Superior temporal gyrus (tissue), 1 donor: ENCODE measurements at regions not wholly inside any gene's neighbourhood (a gene's known extent, or its start where the extent isn't known, plus 50 kb on each side); places are given as distances from the start of the nearest gene placed in this dataset.

Source experiments
- DNase-seq: peaks from one replicate; pipeline ENCODE4 v3.0.0-alpha.2; 2016; ENCODE audit errors: extremely low spot score

DNA sequence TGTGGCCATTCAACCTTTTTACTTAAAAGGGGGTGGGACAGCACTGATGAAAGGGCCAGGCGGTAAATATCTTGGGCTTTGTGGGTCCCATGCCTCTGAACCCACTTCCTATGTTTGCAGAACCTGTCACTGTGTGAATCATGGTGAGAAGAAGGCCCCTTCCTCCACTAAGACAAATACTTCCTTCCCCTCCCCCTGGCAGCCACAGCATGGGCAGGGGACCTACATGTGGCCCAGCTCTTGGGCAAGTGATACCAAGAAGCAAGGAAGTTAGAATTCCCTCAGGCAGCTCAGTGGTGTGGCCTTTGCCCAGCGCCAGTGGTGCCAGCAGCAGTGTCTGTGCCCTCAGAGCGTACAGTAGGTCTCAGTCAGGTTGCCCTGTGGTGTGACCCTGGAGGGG, 168.6 kb downstream of the TRIM33 start:
- no peak for DNase-seq

DNA sequence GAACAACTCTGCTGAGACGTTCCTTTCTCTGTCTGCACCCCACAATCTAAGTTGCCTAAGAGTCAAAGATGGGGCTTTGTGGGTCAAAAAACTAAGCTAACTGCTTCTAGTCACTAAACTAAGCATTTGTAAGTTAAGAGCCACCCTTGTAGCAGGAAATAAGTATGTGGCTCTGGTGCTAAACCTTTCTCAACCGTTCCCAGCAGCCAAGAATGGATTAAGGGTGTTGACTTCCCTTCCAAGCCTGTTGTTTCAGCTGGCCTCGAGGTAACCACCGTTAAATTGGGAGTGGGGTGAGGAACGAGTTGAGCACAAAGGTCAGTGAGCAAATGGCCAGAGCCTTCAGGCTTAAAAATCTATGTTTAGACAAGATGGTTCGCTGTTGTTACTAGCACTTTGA, 169.1 kb downstream of the TRIM33 start:
- no peak for DNase-seq

DNA sequence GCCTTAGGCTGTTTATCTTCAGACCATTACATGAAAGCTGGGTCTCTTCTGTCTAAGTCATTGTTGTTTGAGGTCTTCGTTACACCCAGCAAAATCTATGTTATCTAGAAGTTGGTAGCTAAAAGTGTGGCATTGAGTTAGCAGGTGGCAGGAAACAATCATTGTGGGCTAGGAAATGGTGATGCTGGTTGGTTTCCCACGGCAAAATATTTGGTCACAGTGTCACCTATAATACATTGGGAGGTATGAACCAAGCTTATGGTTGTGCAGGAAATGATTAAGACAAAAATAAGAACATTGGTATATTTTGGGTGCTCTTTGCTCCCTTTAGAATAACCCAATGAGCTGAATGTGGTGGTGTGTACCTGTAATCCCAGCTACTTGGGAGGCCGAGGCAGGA, 169.7 kb downstream of the TRIM33 start:
- DNase-seq, result no peak

DNA sequence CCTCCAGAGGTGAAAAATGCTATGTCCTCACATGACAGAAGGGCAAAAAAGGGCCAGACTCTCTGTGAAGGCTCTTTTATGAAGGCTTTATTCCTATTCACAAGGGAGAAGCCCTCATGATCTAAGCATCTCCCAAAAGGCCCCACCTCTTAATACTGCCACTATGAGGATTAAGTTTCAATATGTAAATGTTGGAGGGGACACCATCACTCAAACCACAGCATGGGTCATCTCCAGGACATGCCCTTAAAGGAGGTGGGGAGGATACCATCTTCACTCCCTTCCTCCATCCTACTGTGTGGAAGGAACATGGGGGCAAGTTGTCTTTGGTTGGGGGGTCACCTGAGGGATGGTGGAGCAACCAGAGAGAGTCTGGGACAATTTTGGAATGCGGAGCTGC, 170.1 kb downstream of the TRIM33 start:
- DNase-seq, result no peak

DNA sequence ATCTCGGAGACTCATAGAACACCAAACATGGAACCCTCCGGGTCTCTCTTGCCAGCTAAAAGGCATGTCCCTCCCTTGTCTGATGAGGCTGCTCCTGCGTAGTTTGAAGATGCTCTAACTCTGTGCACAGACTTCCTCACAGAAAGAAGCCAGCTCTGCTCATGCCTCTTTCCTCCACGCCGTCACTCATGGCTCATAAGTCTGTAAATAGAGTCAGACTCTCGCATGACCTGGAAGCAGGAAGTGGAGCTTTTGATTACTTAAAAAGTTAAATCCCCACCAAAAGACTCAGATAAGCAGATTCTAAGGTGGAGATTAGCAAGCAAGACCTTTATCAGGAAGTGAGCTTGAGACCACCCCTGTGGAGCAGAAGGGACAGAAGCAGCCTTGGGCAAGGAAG, 171.6 kb downstream of the TRIM33 start:
- no peak for DNase-seq

DNA sequence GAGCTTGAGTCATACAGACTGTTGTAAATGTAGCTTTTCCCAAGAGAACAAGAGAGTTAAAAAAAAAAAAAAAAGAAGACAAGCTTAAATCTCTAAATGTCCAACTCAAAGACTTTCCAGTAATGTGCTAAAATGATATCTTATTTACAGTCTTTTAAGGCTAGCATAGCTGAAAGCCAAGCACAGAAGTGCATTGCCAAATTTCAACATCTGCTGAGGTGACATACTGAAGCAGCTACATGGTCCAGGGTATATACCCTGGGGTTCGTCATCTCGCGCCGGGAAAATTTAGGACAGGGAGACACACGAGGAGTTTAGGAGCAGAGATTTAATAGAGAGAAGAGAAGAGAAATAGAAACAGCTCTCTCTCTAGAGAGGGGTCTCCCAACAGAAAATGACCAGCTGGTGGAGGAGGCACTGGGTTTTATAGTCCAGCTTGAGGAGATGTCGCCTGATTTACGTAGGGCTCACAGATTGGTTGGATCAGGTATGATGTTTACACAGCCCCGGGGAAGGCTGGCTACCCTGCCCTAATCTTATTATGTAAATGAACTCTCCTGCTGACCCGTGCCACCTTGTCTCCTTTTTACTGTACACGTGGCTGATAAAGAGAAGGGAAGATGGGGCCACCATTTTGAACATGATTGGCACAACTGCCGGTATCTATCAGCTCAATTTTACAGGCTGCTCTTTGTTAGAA, 172.7 kb downstream of the TRIM33 start:
- DNase-seq, result no peak

DNA sequence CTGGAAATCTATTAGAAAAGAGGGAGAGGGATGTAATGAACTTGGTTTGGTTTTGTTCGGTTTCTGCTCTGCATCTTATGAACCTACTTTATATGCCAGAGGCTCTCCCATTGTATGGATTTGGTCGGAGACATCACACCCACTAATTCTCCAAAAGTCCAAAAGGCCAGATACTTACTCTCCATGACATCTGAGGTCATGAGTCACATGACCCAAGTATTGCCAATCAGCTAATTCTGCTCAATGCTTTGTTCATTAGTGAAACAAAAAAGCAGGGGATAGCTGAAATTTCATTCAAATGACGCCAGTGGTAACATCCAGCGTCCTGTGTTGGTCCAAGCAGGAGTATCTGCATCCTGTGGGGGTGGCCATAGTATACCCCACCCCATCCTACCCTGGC, 173.6 kb downstream of the TRIM33 start:
- no peak for DNase-seq

DNA sequence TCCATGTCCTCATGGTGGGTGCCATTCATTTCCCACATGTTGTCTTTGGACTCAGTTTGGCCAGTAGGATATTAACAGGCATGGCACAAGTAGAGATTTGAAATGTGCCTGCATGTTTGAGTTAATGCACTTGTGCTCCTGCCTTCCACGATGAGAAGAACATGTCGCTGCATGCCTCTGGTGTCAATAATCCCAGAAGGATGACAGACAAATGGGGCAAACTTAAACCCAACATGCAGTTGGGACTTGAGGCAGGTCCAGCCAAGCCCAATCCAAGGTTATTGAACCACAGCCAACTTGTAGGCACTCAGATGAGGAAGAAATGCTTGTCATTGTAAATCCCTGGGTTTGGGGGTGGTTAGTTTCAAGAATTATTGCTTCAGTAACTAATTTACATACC, 174.6 kb downstream of the TRIM33 start:
- DNase-seq, result no peak

DNA sequence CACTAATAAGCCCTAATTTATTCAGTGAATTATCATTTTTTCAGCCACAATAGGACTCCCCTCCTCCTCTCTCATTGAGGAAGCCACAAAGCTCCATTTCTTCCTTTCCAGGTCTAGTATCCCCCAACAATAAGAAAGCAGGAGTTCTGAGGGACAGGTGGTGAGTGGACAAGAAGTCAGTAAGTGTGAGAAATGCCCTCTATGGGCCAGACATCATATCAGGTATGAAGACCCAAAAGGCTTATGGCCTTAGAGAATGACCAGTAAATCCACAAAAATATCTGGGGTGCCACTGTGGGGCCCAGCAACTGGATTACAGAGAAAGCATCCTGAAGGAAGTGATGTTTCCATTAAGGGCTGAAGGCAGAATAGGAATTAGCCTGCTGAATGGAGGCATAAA, 175.7 kb downstream of the TRIM33 start:
- DNase-seq, result no peak

DNA sequence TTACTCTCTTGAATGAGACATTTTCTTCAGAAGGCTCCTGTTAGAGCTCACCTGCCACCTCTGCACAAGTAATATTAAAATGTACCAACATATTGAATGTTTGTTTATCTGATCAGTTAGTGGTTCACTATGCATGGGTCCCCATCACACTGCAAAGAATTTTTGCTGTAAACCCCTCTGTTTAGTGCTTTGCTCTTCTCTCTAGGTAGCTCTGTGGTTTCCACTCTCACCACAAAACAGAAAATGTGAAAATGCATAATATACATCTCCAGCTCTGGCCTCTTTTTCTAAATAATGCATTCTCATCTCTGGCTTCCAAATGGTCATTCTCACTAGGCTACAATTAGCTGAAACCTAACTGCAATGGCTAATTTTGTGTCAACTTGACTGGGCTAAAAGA, 176.7 kb downstream of the TRIM33 start:
- no peak for DNase-seq

DNA sequence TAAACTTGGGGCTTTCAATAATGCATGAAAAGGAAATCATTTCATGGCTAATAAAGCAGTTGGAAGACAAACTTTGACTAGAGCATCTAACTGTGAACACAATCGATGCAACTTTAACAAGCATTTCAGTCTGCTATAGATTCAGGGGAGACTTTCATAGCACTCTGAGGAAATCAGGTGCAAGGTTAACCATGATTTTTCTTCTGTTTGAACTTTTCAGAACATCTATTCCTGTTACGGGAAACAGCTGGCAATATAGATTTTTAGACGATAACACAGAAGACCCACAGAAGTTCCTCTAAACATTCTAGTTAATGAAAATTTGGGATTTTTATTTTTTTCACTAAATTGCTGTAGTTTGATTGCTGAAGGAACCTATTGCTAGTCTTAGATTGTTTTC, 177.3 kb downstream of the TRIM33 start:
- no peak for DNase-seq

DNA sequence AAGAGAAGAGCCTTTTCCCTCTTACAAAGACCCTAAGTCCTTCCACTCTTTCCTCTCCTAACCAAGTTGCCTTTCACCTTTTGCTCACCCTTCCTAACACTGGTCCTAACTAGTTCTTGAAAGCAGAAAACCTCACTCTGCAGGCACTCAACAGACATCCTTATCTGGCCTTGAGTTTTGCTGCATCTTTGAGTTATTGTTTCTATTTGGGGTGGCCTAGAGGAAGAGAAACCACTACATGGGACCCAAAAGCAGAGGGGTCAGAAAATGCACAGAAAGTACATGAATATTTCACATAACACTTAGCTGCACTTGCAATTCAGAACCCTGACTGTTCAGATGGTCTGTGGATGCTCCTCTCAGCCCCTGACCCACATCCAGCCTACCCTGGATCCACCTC, 178.3 kb upstream of the SYT6 start:
- no peak for DNase-seq

DNA sequence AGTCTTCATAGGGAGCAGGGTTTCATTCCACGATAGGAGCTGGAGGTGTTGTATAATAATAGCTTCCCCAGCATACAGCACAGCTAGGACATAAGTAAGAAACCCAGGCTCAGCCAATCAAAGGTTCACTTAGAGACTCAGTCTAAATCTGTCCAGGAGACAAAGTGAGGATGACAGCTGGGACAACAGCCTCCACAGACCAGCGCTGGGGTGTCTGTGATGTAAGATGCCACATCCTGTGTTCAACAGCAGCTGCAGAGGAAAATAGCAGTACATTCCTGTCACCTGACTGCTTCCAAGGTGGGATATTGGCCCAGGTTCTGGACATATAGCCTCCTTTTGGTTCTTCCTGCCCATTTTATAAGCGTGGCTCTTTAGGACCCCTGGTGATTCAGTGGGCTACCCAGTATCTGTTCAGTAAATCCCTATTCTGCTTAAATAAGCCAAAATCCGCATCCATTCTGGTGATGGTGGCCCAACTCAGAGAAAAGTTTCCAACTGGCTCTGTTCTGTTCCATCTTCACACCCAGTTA, 176.8 kb upstream of the SYT6 start:
- DNase-seq, result peak; percentile 40

DNA sequence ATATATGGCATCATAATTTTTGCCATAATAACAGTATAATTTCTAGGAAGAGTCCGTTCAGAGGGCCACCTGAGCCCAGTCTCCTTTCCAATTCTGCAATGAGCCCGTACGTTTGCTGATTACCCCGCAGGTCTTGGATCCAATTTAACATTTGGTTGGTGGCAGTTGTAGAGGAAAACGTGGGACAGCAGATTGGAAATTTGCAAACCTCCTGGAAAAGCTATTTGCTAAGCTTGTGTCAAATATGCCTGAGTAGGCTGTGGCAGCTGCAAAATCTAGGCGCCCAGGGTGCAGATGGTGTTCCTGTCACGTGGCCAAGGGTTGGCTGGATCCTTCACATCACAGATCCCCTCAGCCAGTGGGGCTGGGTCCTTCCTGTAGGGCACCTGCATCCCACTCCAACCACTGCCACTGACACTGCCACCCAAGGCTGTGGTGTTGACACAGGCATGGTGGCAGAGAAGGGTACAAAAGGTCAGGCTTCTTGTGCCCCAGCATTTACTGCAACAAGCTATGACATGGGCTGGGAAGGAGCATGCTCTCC, 174.8 kb upstream of the SYT6 start:
- no peak for DNase-seq

DNA sequence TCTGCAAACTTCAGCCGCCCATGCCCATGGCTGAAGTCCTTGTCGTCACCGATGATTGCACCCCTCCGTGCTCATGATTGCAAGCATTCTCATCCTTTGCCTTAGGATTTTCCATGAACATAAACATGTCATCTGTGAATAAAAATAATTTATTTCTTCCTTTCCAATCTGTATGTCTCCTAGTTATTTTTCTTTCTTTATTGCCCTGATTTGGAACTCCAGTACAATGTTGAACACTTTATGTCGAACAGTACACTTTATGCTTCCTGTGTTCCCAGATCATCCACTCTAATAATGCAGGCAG, 170.9 kb upstream of the SYT6 start:
- no peak for DNase-seq

DNA sequence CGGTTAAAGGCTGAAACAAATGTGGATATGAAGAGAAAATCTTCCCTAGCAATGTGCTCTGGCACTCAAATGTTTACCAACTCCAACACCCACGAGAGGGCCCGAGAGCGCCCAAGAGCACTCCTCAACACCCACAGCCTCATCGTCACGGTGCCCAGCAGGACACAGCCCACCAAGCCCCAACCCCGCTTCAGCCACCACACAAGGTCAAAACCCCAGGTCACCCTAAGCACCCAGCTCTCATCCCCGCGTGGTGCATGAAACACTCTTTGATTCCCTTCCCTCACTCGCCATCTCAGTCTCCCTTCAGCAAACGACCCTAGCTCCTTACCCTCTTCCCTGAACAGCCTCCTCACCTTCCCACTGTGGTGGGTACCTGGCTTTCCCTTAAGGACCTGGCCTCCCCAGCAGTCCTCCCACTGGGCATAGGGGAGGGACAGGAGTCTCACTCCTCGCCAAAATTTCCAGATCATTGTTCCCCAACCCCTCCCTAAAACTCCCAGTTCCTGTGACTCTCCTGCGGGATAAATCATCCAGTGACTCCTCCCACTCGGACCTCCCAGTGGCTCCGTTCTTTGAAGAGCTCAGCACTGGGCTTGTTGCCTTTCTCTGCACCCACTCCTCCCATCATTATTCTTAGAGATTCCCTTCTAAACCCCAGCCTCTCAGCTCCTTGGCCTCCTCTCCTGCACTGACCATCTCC, 170.4 kb upstream of the SYT6 start:
- DNase-seq, result no peak

DNA sequence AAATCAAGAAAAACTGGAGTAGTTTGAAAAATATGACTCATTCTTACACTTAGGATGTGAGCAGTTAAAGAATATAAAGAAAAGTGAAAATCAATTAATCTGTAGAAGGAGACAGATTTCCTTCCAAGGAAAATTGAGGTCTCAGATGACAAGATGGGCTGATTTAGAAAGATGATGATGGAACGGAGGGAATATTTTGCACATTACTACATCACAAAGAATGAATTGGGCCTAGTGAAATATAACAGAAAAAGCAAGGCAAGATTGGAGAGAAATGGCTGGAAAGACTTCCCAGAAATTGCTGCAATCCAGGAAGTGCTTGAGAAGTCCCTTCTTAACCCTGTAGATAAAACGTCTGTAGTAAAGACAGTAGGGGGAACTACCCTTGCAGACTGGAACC, 169.1 kb upstream of the SYT6 start:
- no peak for DNase-seq

DNA sequence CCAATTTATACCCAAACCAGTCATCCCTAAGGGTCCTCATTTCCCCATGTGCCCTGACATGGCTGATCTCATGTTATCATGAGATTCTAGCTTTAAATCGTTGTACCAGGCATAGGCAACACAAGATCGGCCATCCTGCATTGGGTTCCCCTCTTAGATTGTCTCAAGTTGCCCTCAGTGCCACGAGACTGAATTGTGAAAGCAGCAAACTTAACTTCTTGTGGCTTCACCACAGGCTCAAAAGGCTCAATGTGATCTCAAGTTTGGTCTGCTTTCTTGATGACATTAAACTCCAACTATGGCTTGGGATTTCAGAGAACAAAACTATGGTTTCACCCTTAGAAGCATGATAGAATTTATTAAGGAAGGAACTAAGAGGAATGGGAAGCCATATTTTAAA, 168.5 kb upstream of the SYT6 start:
- DNase-seq, result no peak

DNA sequence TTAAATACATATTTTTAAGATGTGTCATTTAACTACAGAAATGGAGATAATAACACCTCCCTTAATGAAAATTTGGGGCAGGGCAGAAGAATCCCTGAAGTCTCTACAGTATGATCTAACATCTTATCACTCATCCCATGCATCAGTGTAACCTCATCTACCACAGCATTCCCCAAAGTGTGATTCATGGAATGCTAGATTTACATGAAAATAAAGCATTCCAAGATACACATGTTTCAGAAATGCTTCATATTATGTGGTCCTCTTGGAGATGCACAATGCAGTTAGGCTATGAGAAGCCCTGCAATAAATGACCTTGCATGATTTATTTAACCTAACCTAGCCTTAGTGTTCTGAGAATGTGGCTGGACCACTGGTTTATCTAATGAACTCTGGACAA, 166.9 kb upstream of the SYT6 start:
- DNase-seq, result no peak

DNA sequence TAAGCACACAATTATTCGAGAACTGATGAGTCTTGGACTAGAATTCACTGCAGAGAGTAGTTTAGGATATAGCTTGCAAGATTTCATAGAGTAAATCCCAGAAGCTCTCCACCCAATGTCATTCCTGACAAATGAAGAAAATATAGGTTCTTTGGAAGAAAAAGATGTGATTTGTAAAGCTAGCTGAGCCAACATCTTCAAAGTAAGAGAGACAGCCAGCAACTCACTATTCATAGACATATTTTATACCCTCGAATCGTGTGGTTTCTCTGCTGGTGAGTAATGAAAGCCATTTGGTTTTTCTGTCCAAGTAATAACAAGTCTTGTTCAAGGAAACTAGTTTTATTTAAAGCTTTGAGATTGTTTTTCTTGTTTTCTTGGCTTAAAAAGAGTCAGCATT, 165.7 kb upstream of the SYT6 start:
- DNase-seq, result peak; percentile 24

DNA sequence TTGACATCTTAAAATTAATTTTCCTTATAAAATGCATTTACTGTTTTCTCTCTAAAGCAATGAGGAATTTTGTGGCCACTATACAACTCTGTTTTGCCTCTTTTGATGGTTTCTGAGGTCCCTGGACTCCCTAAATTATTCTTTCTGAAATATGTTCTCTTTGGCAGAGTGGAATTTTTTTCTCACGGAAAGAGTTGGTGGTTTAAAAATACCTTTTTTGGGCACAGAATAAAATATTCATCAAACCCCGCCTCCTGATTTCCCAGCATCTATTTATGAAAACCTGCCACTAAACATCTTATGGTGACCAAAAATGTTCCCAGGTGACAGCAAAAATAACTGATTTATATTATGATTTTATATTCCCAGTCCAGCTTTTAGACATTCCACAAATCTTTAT, 165.3 kb upstream of the SYT6 start:
- DNase-seq, result no peak

DNA sequence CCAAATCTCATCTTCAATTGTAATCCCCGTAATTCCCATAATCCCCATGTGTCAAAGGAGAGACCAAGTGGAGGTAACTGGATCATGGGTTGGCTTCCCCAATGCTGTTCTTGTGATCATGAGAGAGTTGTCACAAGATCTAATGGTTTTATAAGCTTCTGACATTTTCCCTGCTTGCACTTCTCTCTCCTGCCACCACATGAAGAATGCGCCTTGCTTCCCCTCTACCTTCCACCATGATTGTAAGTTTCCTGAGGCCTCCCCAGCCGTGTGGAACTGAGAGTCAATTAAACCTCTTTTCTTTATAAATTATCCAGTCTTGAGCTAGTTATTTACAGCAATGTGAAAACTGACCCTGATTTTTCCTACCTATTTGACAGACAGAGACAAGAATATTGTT, 162.5 kb upstream of the SYT6 start:
- DNase-seq, result no peak

DNA sequence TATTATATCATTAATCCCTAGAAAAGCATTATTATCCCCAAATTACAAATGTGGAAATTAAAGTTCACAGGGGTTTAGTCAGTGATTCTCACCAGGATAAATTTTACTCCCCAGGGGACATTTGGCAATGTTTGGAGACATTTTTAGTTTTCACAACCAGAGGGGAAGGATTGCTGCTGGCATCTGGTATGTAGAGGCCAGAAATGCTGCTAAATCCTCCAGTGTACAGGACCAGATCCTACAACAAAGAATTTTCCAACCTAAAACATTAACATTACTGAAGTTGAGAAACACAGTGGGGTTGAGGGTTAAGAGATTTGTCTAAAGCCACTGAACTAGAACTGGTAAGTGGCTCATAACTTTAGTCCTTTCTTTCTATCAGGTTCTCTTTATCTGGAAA, 162.0 kb upstream of the SYT6 start:
- no peak for DNase-seq

DNA sequence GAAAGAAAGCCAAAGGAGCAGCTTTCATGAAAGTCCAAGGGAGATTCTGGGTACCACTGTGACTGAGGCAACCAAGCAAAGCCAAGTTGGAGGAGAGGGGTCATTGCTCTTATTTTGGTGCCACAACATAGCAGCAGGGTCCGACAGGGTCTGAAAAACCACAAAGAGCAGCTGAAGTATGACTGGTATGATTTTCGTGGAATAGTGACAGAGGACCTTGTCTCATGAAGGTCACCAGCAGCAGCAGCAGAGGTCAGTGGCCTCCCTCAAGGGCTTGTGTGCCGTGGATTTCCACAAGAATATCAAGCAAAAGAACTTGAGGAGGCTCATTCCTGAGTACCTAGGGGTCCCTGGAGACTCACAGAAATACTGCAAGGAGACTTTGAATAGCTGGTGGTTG, 160.9 kb upstream of the SYT6 start:
- DNase-seq, result no peak
